ENCODE measurements at regions not wholly inside any gene's neighbourhood (a gene's known extent, or its start where the extent isn't known, plus 50 kb on each side); places are given as distances from the start of the nearest gene placed in this dataset.

DNA sequence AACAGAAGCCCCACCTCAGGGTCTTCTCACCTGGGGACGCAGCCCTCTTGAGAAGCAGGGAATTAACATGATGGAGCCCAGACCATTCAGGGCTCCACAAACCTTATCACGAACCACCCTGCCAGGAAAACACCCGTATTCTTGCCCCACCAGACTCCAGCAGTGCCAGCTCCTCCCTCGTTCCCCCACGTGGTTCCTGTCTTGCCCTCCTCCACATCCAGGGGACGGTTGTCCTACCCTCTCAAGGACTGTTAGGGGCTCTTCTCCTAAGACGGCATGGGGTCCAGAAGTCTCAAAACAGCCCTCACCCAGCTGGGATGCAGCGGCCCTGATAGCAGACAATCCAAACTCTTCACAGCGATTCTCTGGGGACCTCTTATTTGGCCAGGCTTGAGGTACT lies 372.2 kb upstream of the HS6ST1 start:
- DNase-seq (ENCODE audit: low read depth), result no peak
- TF ChIP-seq, protein P1, sequence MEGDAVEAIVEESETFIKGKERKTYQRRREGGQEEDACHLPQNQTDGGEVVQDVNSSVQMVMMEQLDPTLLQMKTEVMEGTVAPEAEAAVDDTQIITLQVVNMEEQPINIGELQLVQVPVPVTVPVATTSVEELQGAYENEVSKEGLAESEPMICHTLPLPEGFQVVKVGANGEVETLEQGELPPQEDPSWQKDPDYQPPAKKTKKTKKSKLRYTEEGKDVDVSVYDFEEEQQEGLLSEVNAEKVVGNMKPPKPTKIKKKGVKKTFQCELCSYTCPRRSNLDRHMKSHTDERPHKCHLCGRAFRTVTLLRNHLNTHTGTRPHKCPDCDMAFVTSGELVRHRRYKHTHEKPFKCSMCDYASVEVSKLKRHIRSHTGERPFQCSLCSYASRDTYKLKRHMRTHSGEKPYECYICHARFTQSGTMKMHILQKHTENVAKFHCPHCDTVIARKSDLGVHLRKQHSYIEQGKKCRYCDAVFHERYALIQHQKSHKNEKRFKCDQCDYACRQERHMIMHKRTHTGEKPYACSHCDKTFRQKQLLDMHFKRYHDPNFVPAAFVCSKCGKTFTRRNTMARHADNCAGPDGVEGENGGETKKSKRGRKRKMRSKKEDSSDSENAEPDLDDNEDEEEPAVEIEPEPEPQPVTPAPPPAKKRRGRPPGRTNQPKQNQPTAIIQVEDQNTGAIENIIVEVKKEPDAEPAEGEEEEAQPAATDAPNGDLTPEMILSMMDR (IDR thresholded peaks at IDR 0.05; ENCODE audit: control insufficient read depth, insufficient read depth, low read depth, low read length, missing control alignments), result no peak
- H3K4me3 ChIP-seq (ENCODE audit: control insufficient read depth, low read depth, low read length), result no peak overlapping the region

DNA sequence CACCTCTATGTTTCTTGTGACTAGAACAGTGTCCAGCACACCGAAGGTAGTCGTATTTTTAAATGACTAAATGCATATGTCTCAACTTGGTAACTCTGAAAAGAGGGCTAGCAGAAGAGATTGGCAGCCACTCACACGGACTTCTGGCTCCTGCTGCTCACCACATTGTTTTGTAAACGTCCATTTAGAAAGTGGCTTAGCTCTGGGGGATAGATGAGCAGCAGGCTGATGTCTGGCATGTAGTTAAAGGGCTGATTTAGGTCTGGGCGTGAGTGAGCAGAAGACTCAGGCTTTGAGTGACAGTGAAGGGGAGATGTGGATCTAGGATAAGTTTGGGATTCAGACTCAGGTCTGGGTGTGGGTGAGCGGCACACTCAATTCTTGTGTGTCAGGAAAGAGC lies 372.9 kb upstream of the HS6ST1 start:
- no peak for DNase-seq (ENCODE audit: low read depth)
- TF ChIP-seq, protein P1 (IDR thresholded peaks at IDR 0.05; ENCODE audit: control insufficient read depth, insufficient read depth, low read depth, low read length, missing control alignments), result no peak
- no peak overlapping the region for H3K4me3 ChIP-seq (ENCODE audit: control insufficient read depth, low read depth, low read length)

DNA sequence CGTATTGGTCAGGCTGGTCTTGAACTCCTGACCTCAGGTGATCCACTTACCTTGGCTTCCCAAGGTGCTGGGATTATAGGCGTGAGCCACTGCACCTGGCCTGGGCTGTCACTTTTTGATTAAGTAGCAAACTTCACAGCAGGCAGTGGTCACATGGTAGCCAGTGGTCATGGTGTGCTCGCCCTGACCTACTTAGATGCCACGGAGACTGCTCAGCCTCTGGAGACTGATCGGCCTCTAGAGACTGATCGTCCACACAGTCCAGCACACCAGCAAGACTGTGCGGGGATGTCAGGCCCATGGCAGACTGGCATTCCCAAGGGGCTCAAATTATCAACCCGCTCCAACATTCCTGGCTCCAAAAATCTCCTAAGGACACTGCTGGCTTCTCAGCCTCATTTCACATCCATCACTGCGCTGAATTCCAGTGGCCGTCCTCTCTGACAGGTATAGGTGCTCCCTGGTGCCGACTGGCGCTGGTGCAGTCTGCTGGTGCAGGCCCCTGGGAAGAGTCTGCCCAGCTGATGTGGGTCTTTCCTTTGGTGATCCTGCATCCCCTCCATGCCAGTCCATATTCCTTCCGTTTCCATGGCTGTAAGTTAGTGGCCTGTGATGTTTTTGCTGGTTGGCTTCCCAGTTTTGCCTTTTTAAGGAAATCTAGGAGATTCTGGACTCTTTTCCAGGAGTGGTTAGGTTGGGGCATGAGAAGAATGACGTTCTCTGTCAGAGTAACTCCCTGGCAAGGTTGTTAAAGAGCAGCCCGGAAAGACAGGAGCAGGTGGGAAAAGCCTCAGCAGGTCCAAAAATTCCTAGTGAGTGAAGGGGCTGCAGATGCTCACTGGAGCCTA lies 374.5 kb upstream of the HS6ST1 start:
- TF ChIP-seq, protein P1 (IDR thresholded peaks at IDR 0.05; ENCODE audit: control insufficient read depth, insufficient read depth, low read depth, low read length, missing control alignments), result no peak
- H3K4me3 ChIP-seq (ENCODE audit: control insufficient read depth, low read depth, low read length), result no peak overlapping the region
- DNase-seq (ENCODE audit: low read depth), result no peak

DNA sequence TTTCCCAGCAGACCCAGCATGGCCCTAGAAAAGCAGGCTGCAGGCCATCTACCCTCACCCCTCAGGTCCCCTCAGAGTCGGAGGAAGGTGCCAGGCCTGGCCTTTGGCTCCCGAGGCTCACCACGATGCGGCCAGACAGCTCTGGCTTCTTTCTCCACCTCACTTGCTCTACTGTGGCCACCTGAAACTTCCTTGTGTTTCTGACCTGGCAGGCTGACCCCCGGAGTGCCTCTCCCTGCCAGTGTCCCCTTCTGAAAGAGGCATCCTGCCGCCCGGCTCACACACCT lies 375.0 kb upstream of the HS6ST1 start:
- no peak for DNase-seq (ENCODE audit: low read depth)
- TF ChIP-seq, protein P1 (IDR thresholded peaks at IDR 0.05; ENCODE audit: control insufficient read depth, insufficient read depth, low read depth, low read length, missing control alignments), result no peak
- H3K4me3 ChIP-seq (ENCODE audit: control insufficient read depth, low read depth, low read length), result no peak overlapping the region

DNA sequence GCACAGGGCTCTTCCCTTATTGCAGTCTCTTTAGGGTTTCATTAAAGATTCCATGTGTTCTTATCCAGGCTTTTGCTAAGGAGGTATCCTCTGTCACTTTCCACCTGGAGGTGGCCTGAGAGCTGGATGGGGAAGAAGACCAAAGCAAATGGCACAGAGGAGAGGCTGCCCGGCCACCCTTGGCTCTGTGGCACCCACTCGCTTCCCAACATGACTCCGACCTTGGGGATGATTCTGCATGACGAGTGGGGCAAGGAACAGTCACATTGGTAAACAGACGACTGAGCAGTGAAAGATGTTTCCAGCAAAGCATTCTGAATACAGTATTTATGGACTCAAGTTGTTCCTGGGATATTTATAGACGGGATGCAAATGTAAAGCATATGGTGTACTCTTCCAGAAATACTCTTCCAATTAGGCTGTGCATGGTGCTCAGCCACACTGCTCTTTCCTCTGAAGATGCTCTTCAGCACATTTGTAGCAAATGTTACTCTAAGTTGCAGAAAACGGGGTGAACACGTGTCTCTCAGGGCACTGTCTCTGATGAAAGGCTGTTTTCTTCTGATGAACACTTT lies 377.1 kb upstream of the HS6ST1 start:
- TF ChIP-seq, protein P1 (IDR thresholded peaks at IDR 0.05; ENCODE audit: control insufficient read depth, insufficient read depth, low read depth, low read length, missing control alignments), result no peak
- H3K4me3 ChIP-seq (ENCODE audit: control insufficient read depth, low read depth, low read length), result no peak overlapping the region
- DNase-seq (ENCODE audit: low read depth), result no peak

DNA sequence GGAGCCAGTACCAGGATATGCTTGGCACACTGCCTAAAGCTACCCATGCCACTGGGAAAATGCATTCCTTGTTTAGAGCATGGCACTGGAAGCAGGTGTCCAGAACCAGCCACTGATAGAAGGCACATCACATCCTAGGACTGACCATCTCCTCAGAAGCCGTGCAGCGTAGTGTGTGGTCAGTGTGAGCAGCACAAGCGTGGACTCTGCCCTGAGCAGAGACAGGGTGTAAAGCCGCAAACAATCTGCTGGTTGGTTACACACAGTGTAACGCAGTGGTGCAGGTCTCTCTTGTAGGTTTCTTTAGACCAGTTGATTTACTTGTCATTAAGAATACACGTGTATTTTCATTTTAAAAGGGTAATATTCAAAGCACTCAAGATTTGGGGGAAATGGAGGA lies 377.8 kb upstream of the HS6ST1 start:
- TF ChIP-seq, protein P1 (IDR thresholded peaks at IDR 0.05; ENCODE audit: control insufficient read depth, insufficient read depth, low read depth, low read length, missing control alignments), result no peak

More for the DNA sequence above, 377.8 kb upstream of the HS6ST1 start:
- H3K4me3 ChIP-seq (ENCODE audit: control insufficient read depth, low read depth, low read length), result no peak overlapping the region
- no peak for DNase-seq (ENCODE audit: low read depth)
